CD14-positive monocyte (primary cell): ENCODE measurements at regions not wholly inside any gene's neighbourhood (a gene's known extent, or its start where the extent isn't known, plus 50 kb on each side); places are given as distances from the start of the nearest gene placed in this dataset.

Experiments used
- DNase-seq, 3 donors: peaks; one replicate each; pipeline ENCODE4 v3.0.0-alpha.2; 2011 to 2022
- H2AFZ ChIP-seq: 2 replicates; pipeline ENCODE4 v1.6.0; 2012; ENCODE audit warnings: mild to moderate bottlenecking, low read depth, low read length, inconsistent platforms; ENCODE audit not compliant: insufficient read depth, poor library complexity, severe bottlenecking
- H3K27ac ChIP-seq, 2 donors: 1 replicate in 1 of 2; 2 replicates in 1 of 2; pipeline ENCODE4 v1.5.1; 2012 to 2013; ENCODE audit warnings: low read length in 2 of 2, control low read depth in 1 of 2, inconsistent platforms in 1 of 2, low read depth in 1 of 2, mild to moderate bottlenecking in 1 of 2
- H3K27me3 ChIP-seq, 2 donors: one replicate each; pipeline versions ENCODE4 v1.6.0 to v1.6.1; 2011 to 2013; ENCODE audit warnings: low read length in 2 of 2; ENCODE audit not compliant: control insufficient read depth in 2 of 2, insufficient read depth in 2 of 2
- H3K36me3 ChIP-seq, 2 donors: replicated peaks in 1 of 2; 1 replicate in 1 of 2; 2 replicates in 1 of 2; pipeline versions ENCODE4 v1.5.1 to v1.6.1; 2012 to 2013; ENCODE audit warnings: low read length in 2 of 2, control low read depth in 1 of 2, inconsistent platforms in 1 of 2, mild to moderate bottlenecking in 1 of 2; ENCODE audit not compliant: insufficient read depth in 2 of 2, control insufficient read depth in 1 of 2
- H3K4me1 ChIP-seq, 2 donors: 1 replicate in 1 of 2; 2 replicates in 1 of 2; pipeline versions ENCODE4 v1.5.1 to v1.6.1; 2012 to 2013; ENCODE audit warnings: low read length in 2 of 2, control low read depth in 1 of 2, inconsistent platforms in 1 of 2, mild to moderate bottlenecking in 1 of 2, moderate library complexity in 1 of 2; ENCODE audit not compliant: insufficient read depth in 2 of 2, control insufficient read depth in 1 of 2
- H3K4me2 ChIP-seq: replicated peaks from 2 replicates; pipeline ENCODE3; 2012; ENCODE audit warnings: low read length, moderate library complexity, mild to moderate bottlenecking; ENCODE audit not compliant: poor library complexity, severe bottlenecking; ENCODE audit errors: extremely low read depth
- H3K4me3 ChIP-seq, 3 experiments: fragments of 200-600 bp in 1 of 3; sonication (generic) in 1 of 3; replicated peaks in 1 of 3; 1 replicate in 2 of 3; 2 replicates in 1 of 3; pipeline ENCODE4 v1.5.1; 2011 to 2013; ENCODE audit warnings: low read length in 3 of 3, mild to moderate bottlenecking in 3 of 3, control low read depth in 2 of 3, low read depth in 2 of 3, inconsistent platforms in 1 of 3, moderate library complexity in 1 of 3
- H3K79me2 ChIP-seq: 2 replicates; pipeline ENCODE4 v1.6.0; 2012; ENCODE audit warnings: mild to moderate bottlenecking, control low read depth, inconsistent platforms, low read length, moderate library complexity; ENCODE audit not compliant: insufficient read depth
- H3K9ac ChIP-seq: 2 replicates; pipeline ENCODE4 v1.6.0; 2017; ENCODE audit warnings: low read length, mild to moderate bottlenecking; ENCODE audit not compliant: insufficient read depth, poor library complexity, severe bottlenecking
- H3K9me3 ChIP-seq, 2 donors: replicated peaks in 1 of 2; 1 replicate in 1 of 2; 2 replicates in 1 of 2; pipeline versions ENCODE4 v1.5.1 to v1.6.1; 2012 to 2013; ENCODE audit warnings: low read length in 2 of 2, control low read depth in 1 of 2; ENCODE audit not compliant: control insufficient read depth in 1 of 2, insufficient read depth in 1 of 2
- H4K20me1 ChIP-seq: 2 replicates; pipeline ENCODE4 v1.6.0; 2012; ENCODE audit warnings: mild to moderate bottlenecking, low read length, control low read depth, moderate library complexity; ENCODE audit not compliant: insufficient read depth
- H3K27ac Mint-ChIP-seq, 7 donors: one replicate each; pipeline ENCODE4 v1.8.0; 2020; ENCODE audit warnings: mild to moderate bottlenecking in 7 of 7, mixed read lengths in 7 of 7, moderate library complexity in 6 of 7, inconsistent platforms in 2 of 7
- H3K27me3 Mint-ChIP-seq, 3 donors: one replicate each; pipeline ENCODE4 v1.8.0; 2021 to 2022; ENCODE audit warnings: low read depth in 3 of 3, mild to moderate bottlenecking in 3 of 3, mixed read lengths in 3 of 3, moderate library complexity in 3 of 3, inconsistent platforms in 1 of 3
- H3K36me3 Mint-ChIP-seq, 2 donors: one replicate each; pipeline ENCODE4 v1.8.0; 2020; ENCODE audit warnings: mixed read lengths in 2 of 2, inconsistent platforms in 1 of 2, mild to moderate bottlenecking in 1 of 2
- H3K4me1 Mint-ChIP-seq: one replicate; pipeline ENCODE4 v1.8.0; 2020; ENCODE audit warnings: mild to moderate bottlenecking, mixed read lengths
- H3K4me3 Mint-ChIP-seq, 2 donors: one replicate each; pipeline ENCODE4 v1.8.0; 2020; ENCODE audit warnings: mild to moderate bottlenecking in 2 of 2, mixed read lengths in 2 of 2, moderate library complexity in 1 of 2
- H3K9me3 Mint-ChIP-seq, 7 donors: one replicate each; pipeline ENCODE4 v1.8.0; 2020 to 2022; ENCODE audit warnings: mixed read lengths in 7 of 7, mild to moderate bottlenecking in 6 of 7, moderate library complexity in 6 of 7, inconsistent platforms in 2 of 7
- WGBS: methylation state at CpG from one replicate; pipeline ENCODE4 v1.1.5; 2013; ENCODE audit warnings: missing lambda C conversion rate; ENCODE audit not compliant: insufficient coverage; 5-methylcytosine and 5-hydroxymethylcytosine counted together
- intact Hi-C, 2 donors: fragments of 100-400 bp; cut with micrococcal nuclease; formaldehyde crosslinking; loops; one replicate each; pipeline versions ENCODE4 v1.15.0 to v1.15.1; 2023
- TF ChIP-seq, protein P1 (sequence below): fragments of 200-600 bp; IDR thresholded peaks from one replicate; pipeline ENCODE4 v1.8.0; 2022; ENCODE audit warnings: antibody characterized with exemption, mild to moderate bottlenecking

DNA sequence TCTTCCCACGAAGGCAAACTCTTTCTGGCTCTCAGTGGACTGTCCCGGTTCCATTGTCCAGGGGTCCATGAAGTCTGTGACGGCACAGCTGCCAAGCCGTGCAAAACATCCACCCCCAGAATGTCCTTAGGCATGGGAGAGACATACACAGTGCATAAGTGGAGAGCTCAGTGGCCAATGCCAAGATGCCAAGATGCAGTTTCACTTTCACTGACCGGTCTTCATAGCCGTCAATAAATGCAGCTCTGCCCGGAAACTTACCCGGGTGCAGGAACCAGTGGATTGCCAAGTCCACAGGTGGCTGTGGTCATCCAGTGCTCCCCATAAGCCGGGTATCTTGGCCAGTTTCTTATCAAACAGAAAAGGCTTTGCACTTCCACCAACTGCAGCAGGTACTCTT, 162.3 kb downstream of the PTCSC3 start:
- H3K9me3 Mint-ChIP-seq, result peaks cover 0 to 5% (median 0%) of the 10 kb centered on the region in 7 donors
- 88% methylated on average over 9 of the region's 9 CpGs for WGBS
- Histone ChIP-seq H3K9me3 (no peaks in the 10 kb centered on the region), H3K79me2 (no peaks in the 10 kb centered on the region), H3K27me3 (no peaks in the 10 kb centered on the region), H2AFZ (no peak overlapping the region), H3K9ac (no peak overlapping the region), H3K4me2 (no peak overlapping the region), H3K27ac (no peak overlapping the region), H4K20me1 (no peaks in the 10 kb centered on the region), H3K4me3 (no peak overlapping the region), H3K4me1 (no peaks in the 10 kb centered on the region), H3K36me3 (no peaks in the 10 kb centered on the region)
- DNase-seq, result no peak
- H3K4me1 Mint-ChIP-seq, result no peaks in the 10 kb centered on the region
- no peak overlapping the region for H3K27ac Mint-ChIP-seq
- TF ChIP-seq, protein P1, sequence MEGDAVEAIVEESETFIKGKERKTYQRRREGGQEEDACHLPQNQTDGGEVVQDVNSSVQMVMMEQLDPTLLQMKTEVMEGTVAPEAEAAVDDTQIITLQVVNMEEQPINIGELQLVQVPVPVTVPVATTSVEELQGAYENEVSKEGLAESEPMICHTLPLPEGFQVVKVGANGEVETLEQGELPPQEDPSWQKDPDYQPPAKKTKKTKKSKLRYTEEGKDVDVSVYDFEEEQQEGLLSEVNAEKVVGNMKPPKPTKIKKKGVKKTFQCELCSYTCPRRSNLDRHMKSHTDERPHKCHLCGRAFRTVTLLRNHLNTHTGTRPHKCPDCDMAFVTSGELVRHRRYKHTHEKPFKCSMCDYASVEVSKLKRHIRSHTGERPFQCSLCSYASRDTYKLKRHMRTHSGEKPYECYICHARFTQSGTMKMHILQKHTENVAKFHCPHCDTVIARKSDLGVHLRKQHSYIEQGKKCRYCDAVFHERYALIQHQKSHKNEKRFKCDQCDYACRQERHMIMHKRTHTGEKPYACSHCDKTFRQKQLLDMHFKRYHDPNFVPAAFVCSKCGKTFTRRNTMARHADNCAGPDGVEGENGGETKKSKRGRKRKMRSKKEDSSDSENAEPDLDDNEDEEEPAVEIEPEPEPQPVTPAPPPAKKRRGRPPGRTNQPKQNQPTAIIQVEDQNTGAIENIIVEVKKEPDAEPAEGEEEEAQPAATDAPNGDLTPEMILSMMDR, result no peak
- intact Hi-C loops, result no loop called here
- no peak overlapping the region for H3K4me3 Mint-ChIP-seq
- no peaks in the 10 kb centered on the region for H3K36me3 Mint-ChIP-seq
- peaks cover 0 to 3% (median 1%) of the 10 kb centered on the region in 3 donors for H3K27me3 Mint-ChIP-seq

DNA sequence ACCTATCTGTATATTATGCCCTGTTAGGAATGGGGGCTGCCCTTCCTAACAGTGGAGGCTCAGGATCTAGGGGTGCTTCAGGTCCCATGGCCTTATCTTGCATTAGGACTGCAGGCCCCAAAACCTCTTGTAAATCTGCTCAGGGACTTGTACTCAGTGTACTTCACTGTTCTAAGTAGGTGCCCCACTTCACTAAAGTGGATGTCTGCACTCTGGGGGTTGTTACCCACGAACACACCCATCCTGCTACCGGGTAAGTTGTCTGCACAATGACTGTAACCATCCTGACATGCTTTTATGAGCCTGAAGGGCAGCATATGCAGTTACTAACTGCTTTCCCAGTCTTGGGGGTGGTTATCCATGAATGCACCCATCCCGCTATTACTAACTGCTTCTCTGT, 163.0 kb downstream of the PTCSC3 start:
- TF ChIP-seq, protein P1, result no peak
- Histone ChIP-seq H3K4me2 (no peak overlapping the region), H3K4me1 (no peaks in the 10 kb centered on the region), H3K36me3 (no peaks in the 10 kb centered on the region), H3K79me2 (no peaks in the 10 kb centered on the region), H2AFZ (no peak overlapping the region), H3K27ac (no peak overlapping the region), H3K9ac (no peak overlapping the region), H3K4me3 (no peak overlapping the region), H3K27me3 (no peaks in the 10 kb centered on the region), H3K9me3 (no peaks in the 10 kb centered on the region), H4K20me1 (no peaks in the 10 kb centered on the region)
- intact Hi-C loops, result no loop called here
- H3K36me3 Mint-ChIP-seq, result no peaks in the 10 kb centered on the region
- no peaks in the 10 kb centered on the region for H3K4me1 Mint-ChIP-seq
- peaks cover 3 to 4% (median 3%) of the 10 kb centered on the region in 3 donors for H3K27me3 Mint-ChIP-seq
- peaks cover 0 to 5% (median 0%) of the 10 kb centered on the region in 7 donors for H3K9me3 Mint-ChIP-seq
- DNase-seq, result no peak
- H3K27ac Mint-ChIP-seq, result no peak overlapping the region
- no peak overlapping the region for H3K4me3 Mint-ChIP-seq
- 91% methylated on average over 3 of the region's 3 CpGs for WGBS
